HG03060 (cell line): ENCODE measurements at regions not wholly inside any gene's neighbourhood (a gene's known extent, or its start where the extent isn't known, plus 50 kb on each side); places are given as distances from the start of the nearest gene placed in this dataset.

Experiments used
- ATAC-seq: cut with Tn5 transposase; IDR thresholded peaks from one replicate; pipeline ENCODE4 v1.9.1; 2021; ENCODE audit warnings: low read depth, moderate number of reproducible peaks; ENCODE audit not compliant: unreplicated experiment

DNA sequence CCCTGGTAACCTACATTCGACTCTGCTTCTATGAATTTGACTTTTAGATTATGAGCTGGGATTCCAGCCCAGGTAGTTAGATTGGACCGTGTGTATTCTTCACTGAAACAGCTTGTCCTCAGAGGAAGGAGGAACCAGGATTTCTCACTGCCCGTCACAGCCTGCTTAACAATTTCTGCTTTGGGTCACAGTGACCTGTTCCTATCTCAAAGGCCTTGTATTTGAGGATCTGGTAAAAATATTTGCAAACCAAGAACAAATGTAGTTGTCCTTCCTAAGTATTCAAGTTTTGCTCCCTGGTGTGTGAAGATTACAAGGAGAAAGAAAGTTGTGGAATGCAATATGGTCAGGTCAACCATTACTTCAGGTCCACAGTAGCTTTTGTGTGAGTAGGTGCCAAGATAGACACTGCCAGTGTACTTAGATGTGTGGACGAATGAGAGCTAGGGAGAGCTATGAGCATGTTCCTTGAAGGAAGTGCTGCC lies 55.1 kb downstream of the KIF4B start:
- ATAC-seq, result no peak

- no peak for ATAC-seq
Observed at GRCh38 chr5:155069961-155070360, 56.4 kb downstream of the KIF4B start.

DNA sequence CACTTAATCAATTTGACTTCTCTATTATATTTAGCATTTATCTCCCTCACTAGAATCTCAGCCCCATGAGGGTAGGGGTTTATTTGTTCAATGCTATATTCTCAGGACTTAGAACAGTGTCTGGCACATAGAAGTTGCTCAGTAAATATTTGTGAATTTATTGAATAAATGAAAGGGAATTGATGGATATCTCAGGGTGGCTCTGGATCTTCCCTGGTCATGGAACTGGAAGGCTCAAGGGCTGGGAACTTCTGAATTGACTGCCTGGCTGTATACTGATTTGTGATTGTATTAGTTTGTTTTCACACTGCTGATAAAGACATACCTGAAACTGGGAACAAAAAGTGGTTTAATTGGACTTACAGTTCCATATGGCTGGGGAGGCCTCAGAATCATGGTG lies 57.2 kb downstream of the KIF4B start:
- ATAC-seq, result no peak

GRCh38 chr5:155076379-155076778 lies 62.8 kb downstream of the KIF4B start:
- no peak for ATAC-seq

- no peak for ATAC-seq
Observed at GRCh38 chr5:155079698-155080097, 66.1 kb downstream of the KIF4B start.

DNA sequence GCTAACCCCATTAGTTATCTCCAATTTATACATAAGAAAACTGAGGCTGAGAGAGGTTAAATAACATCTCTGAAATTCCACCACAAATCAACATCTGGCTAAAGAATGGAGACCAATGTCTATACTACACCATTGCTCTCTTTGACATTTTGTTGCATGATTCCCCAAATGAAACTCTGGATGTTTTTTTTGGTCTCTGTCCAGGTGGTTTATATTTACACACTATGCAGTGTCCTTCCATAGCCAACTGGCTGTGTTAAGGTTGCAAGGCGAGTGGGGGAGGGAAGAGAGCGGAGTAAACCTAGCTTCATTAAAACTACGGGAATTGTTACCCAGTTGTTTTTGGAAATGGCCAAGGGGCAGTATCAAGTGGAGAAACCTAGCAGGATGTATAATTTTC lies 67.2 kb downstream of the KIF4B start:
- no peak for ATAC-seq

GRCh38 chr5:155081618-155082017 lies 68.1 kb downstream of the KIF4B start:
- ATAC-seq, result no peak

GRCh38 chr5:155082401-155082800 lies 68.8 kb downstream of the KIF4B start:
- ATAC-seq, result no peak

DNA sequence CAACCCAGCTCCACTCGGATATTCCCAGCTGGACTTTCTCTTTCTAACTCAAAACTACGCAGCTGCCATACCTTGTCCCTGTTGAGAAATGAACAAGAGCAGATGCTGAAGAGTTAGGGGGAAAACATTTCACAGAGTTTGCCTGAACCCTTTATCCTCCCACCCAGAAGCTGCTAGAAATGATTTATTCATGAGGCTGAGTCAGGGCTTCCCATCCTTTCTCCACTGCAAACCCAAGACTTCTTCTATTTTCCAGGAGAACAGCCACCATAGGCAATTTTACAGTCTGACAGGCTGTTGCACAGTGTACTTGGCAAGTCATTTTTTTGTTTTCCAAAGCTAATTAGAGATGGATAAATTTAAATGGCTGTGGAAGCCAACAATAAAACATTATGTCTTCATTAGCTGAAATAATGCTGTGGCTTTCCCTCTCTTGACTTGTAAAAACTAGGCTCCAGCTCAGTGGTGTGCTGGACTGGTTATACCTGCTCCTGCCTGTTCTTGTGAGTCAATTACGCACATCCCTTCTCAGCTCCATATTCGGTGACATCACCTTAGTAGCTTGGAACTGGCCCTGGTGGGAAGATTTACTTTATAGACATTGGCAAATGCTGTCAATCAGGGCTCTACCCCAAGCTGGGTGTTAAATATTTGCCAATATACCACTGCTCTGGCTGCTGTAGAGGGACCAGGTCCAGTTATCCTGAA lies 71.9 kb downstream of the KIF4B start:
- ATAC-seq, result no peak

DNA sequence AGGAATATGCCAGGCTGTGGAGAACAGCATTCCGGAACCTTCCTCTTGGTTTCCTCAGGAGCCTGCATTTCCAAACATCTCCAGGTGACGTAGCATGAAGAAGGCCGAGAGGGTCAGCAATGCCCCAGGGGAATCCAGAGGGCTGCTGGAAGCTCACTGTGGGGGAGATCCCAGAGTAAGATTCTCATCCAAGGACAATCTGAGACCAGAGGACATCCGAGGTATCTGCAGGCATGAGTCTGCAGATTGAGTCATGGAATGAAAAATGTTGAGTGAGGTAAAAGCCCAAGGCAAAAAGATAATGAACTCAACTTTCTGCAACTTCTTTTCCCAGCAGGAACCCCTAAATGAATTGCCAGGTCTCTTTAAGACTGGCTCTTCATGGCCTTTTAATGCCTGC lies 73.5 kb downstream of the KIF4B start:
- ATAC-seq, result no peak

GRCh38 chr5:155088811-155089210 lies 75.3 kb downstream of the KIF4B start:
- no peak for ATAC-seq

DNA sequence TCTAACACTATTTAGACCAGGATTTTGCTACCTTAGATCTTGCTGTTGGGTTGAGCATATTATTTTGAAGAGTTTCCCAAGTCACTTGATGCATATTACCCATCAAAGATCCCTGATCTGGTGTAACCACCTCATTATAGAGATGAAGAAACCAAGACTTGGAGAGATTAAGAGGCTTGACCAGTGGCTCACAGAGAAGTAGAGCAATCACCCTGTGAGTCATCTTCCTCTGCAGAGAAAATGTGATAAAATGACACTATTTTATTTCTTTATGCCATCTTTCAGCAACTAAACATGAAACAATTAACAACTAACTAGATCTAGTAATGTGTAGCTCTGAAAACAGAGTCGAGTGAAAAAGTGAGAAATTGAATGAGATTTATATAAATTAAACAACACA lies 76.1 kb downstream of the KIF4B start:
- ATAC-seq, result no peak

DNA sequence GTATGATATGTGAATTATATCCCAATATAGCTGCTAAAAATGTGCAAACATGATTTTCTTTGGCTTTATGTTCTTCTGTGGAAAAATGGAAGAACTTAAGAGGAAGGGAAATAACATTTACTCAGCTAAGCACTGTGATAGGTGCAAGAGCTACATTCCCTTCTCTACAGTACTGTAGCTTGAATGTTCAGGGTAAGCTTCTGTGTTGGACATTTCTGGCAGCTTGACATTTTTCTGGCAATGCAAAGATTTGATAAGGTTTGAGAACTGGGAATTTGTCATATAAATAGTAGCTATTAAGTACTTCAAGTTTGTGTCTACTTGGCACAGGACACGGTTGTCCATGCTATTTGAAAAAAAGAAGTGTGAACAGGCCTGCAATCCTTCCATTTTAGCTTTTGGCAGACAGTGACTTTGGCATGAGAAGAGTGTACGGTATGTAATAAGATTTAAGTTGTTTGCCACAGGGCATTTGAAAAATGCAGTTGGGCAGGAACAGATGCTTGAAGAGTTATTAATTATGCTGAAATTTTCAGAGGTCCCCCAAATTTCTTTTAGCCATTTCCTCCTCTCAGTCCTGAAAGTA lies 77.6 kb downstream of the KIF4B start:
- ATAC-seq, result no peak

- no peak for ATAC-seq
Observed at GRCh38 chr5:155091768-155092717, 78.5 kb downstream of the KIF4B start.

DNA sequence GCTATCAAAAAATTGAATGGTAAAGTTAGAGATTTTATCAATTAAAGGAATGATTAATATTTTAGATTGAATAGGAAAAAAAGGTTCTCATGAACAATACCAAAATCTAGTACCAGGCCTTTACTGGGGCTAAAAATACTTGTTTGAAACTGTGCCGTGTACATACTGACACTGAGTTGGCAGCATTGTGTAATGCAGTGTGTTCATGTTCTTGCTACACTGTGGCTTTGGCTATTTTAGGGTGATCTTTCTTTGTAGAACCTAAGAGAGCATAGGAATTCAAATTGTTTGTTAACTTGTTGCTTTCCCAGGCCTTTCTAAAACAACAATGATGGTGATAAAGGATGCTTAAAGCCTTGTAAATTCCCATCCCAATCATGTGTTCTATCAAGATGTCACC lies 80.9 kb downstream of the KIF4B start:
- ATAC-seq, result no peak

DNA sequence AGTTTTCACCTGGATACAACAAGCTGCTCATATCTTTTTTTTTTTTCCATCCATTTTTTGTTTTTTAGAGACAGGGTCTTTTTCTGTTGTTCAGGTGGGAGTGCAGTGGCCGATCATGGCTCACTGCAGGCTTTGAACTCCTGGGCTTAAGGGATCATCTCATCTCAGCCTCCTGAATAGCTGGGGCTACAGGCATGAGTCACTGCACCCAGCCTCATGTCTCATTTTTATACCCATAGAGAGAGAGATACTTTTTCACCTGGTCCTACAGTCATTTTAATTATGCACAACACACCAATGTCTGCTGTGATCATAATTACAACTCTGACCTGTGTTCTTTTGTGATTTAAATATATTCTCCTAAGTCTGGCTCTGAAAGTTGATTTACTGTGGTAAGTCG lies 84.4 kb downstream of the KIF4B start:
- ATAC-seq, result no peak

- ATAC-seq, result no peak
Observed at GRCh38 chr5:155098433-155098832, 84.9 kb downstream of the KIF4B start.

GRCh38 chr5:155101697-155102096 lies 88.1 kb downstream of the KIF4B start:
- ATAC-seq, result no peak

DNA sequence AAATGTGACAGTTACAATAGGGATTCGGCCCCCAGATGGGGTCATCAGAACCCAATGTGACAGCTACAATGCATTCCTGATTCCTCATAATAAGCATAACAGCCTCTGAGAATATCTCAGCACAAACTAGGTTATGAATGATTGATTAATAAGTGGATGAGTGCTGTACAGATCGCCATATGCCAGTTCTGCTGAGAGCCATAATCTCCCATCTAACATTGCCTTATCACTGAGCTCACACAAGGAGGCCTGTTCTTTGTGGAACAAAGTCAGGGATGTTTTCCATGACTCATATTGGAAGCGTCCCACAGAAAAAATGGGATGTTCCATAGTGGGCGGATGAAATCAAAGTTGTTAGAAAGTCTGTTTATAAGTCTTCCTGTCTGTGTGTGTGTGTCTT lies 89.6 kb downstream of the KIF4B start:
- ATAC-seq, result no peak

GRCh38 chr5:155104441-155104840 lies 90.9 kb downstream of the KIF4B start:
- no peak for ATAC-seq

DNA sequence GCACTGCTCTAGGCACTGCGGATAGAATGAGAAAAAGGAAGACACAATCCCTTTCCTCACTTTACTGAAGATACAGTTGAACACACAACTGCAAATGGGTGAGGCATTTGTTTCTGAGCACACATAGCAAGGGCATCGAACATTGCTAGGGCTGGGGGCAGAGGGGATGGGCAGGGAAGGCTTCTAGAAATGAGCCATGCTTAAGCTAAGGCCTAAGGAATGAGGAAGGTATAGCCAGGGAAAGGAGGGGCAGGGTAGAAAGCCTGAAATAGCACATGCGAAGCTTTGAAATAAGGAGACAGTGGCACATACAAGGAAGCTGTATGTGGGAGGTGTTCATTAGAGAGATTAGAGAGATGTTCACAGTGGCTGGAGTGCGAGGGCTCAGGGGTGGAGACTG lies 92.7 kb downstream of the KIF4B start:
- ATAC-seq, result no peak
